IPS DF 6.9 (cell line): ENCODE measurements at regions not wholly inside any gene's neighbourhood (a gene's known extent, or its start where the extent isn't known, plus 50 kb on each side); places are given as distances from the start of the nearest gene placed in this dataset.

Experiments used
- DNase-seq: peaks from one replicate; pipeline ENCODE4 v3.0.0-alpha.2; 2013; ENCODE audit warnings: low read depth, low spot score
- H3K27ac ChIP-seq: one replicate; pipeline ENCODE4 v1.5.1; 2013; ENCODE audit warnings: low read length, control low read depth
- H3K27me3 ChIP-seq: 2 replicates; pipeline ENCODE4 v1.6.1; 2013; ENCODE audit warnings: mild to moderate bottlenecking, low read length; ENCODE audit not compliant: control insufficient read depth, insufficient read depth
- H3K36me3 ChIP-seq: 2 replicates; pipeline ENCODE4 v1.6.1; 2013; ENCODE audit warnings: low read length; ENCODE audit not compliant: control insufficient read depth, insufficient read depth
- H3K4me1 ChIP-seq: 2 replicates; pipeline ENCODE4 v1.6.1; 2013; ENCODE audit warnings: low read length; ENCODE audit not compliant: control insufficient read depth, insufficient read depth
- H3K4me3 ChIP-seq: 2 replicates; pipeline ENCODE4 v1.5.1; 2013; ENCODE audit warnings: mild to moderate bottlenecking, low read length
- H3K9me3 ChIP-seq: 2 replicates; pipeline ENCODE4 v1.6.1; 2013; ENCODE audit warnings: low read length, inconsistent platforms; ENCODE audit not compliant: control insufficient read depth, insufficient read depth
- WGBS: extraction: QIAGEN DNeasy Blood & Tissue Kit; methylation state at CpG from one replicate; pipeline ENCODE4 v1.1.7; 2013; ENCODE audit warnings: mixed read lengths, missing lambda C conversion rate; ENCODE audit not compliant: insufficient read length, insufficient coverage; 5-methylcytosine and 5-hydroxymethylcytosine counted together

DNA sequence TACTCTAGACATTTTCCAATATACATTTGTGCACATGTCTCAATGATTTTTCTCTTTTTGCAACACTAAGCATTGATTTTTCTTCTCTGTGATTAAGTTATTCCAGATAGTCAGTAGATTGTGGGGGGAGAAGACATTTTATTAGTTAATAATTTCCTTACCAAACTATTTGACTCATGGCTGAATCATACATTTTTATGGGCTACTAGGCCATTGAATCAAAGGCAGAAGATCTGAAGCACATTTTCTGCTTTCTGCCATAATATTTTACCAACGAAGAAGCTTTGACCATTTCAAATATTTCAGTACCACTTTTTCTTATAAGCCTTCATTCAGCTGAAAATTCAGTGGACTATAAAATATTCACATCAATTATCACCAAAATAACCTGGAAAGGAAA is 175.6 kb downstream of the IRX2 start:
- WGBS = no CpG with 5 or more reads among the region's 1 CpG
- Histone ChIP-seq H3K27me3 (no peaks in the 10 kb centered on the region), H3K4me1 (peaks cover 3% of the 10 kb centered on the region; the same call in 1 of the 2 replicates), H3K27ac (no peak overlapping the region), H3K36me3 (no peaks in the 10 kb centered on the region), H3K4me3 (no peak overlapping the region), H3K9me3 (no peaks in the 10 kb centered on the region)
- DNase-seq = no peak

DNA sequence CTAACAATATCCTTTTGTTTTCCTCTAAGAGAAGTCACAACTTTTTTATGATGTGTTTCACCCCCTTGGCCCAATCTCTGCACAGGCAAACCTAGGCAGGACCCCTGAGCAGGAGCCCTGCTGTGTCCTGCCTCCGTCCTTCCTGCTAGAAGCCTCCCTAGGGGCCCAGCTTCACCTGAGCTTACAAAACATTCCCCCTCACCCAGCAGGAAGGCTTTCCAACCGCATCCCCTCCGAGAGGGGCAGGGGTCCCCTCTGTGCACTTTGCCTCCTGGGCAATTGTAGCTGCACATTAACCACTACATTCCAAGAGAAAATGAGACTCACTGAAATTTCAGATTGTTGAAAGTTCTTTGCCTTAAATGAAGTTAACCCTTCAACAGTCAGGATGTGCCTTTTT is 176.2 kb downstream of the IRX2 start:
- no CpG with 5 or more reads among the region's 3 CpGs for WGBS

DNA sequence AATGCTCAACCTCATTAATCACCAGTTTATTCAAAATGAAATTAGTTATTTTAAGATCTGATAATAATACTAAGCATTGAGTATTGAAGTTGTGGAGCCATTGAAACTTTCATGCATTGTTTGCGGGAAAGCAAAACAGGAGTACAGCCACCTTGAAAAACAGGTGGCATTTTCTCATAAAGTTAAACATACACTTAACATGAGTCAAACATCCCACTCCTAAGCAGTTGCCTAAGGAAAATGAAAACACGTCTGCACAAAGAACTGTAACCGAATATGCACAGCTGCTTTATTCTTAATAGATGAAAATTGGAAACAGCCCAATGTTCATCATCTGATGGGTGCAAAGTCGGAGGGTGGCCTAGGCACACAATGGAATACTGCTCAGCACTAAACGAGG is 177.3 kb downstream of the IRX2 start:
- Histone ChIP-seq H3K27ac (no peak overlapping the region), H3K4me3 (no peak overlapping the region), H3K27me3 (no peaks in the 10 kb centered on the region), H3K36me3 (no peaks in the 10 kb centered on the region), H3K4me1 (peaks cover 3% of the 10 kb centered on the region; the same call in 1 of the 2 replicates), H3K9me3 (no peaks in the 10 kb centered on the region)
- WGBS = no CpG with 5 or more reads among the region's 5 CpGs
- no peak for DNase-seq

More for the DNA sequence above, 176.2 kb downstream of the IRX2 start:
- DNase-seq = no peak
- Histone ChIP-seq H3K27me3 (no peaks in the 10 kb centered on the region), H3K36me3 (no peaks in the 10 kb centered on the region), H3K27ac (no peak overlapping the region), H3K4me1 (peaks cover 3% of the 10 kb centered on the region; the same call in 1 of the 2 replicates), H3K4me3 (no peak overlapping the region), H3K9me3 (no peaks in the 10 kb centered on the region)

DNA sequence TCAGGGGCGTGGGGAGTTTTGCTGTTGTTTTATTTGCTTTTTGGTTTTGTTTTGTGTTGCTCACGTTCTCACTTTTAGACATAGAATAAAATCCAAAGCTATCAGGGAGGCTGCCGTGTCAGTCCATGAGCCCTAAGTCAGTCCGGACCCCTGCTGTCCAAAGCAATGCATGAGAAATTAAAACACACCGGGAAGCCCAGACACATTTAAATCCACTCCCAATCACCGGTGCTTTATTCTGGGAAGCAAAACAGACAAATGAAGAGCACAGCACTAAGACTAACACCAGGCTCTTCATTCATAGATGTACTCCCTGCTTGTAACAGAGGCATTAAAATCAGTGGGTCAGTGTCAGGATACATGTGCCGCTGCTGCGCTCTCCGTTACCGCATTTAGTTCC is 180.9 kb downstream of the IRX2 start:
- DNase-seq = no peak
- H3K4me3 ChIP-seq = no peak overlapping the region
- peaks cover 3% of the 10 kb centered on the region; the same call in 1 of the 2 replicates for H3K4me1 ChIP-seq
- H3K27ac ChIP-seq = no peak overlapping the region
- H3K27me3 ChIP-seq = no peaks in the 10 kb centered on the region
- H3K36me3 ChIP-seq = no peaks in the 10 kb centered on the region
- WGBS = no CpG with 5 or more reads among the region's 10 CpGs
- no peaks in the 10 kb centered on the region for H3K9me3 ChIP-seq

DNA sequence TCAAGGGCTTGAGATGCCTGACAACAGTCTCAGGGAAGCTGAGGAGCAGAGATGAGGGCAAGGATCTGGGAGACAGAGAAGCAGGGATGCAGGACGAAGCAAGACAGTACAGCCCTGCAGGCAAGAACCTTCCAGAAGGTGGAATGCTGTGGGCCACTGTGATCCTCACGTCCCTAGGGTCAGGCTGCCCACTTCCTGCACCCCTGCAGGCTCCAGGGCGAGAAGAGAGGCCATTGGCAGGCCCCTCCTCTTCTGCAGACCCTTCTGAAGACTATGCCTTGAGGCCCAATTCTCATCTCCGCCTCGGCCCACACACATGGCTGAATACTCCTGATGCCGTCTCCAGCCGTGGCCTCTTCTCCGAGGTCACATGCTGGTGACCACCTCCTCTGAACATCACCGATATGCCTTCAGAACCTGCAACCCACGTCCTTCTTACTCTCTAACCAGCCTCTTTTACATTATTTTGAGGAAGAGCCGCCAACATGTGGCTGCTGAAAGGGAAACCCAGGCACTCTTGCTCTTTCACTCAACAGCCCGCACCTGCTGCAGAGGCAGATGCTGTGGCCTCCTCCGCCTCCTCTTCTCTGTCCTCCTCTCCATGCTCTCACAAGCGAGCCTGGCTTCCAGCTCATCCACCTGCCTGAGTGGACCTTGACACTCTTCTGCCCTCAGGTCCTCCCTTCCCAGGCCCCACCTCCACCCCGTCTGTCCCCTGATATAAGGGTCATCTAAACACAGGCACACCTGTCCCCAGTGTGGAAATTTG is 181.5 kb downstream of the IRX2 start:
- no peaks in the 10 kb centered on the region for H3K27me3 ChIP-seq
- H3K4me1 ChIP-seq = no peaks in the 10 kb centered on the region
- no CpG with 5 or more reads among the region's 15 CpGs for WGBS
- H3K9me3 ChIP-seq = no peaks in the 10 kb centered on the region
- no peak overlapping the region for H3K4me3 ChIP-seq
- no peaks in the 10 kb centered on the region for H3K36me3 ChIP-seq
- DNase-seq = no peak
- H3K27ac ChIP-seq = no peak overlapping the region

DNA sequence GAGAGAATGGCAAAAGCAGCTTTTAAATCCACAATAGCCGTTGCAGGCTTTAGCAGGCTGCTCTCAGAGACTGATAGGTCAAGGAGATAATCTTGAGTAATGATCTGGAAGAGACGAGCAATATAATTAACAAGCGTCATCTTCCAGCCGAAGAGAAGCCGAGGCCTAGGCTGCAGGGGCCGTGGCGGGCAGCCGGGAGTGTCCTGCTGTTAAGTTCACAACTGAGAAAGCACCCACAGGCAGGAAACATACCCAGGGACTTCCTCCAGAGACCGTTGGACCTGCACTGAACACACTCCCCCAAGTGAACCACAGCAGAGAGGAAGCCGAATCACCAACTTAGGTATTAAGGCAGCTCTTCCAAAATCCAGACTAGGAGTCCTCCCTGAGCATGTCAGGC is 182.3 kb downstream of the IRX2 start:
- Histone ChIP-seq H3K4me3 (no peak overlapping the region), H3K27ac (no peak overlapping the region), H3K36me3 (no peaks in the 10 kb centered on the region), H3K4me1 (no peaks in the 10 kb centered on the region), H3K9me3 (no peaks in the 10 kb centered on the region), H3K27me3 (no peaks in the 10 kb centered on the region)
- no CpG with 5 or more reads among the region's 10 CpGs for WGBS
- no peak for DNase-seq

DNA sequence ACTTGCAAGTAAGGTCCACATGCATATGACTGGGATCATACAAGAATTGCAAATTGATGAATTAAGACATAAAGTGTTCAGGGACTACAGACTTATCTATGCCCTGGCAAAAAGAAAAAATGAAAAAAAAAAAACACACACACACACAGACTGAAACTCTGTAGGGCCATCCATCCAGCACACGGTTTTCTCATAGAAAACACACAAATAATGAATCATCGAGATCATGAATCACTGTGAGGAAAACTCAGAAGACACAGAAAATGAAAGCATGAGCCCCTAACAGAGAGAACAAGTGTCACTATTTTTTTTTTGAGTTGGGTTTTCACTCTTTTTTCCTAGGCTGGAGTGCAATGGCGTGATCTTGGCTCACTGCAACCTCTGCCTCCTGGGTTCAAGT is 185.2 kb downstream of the IRX2 start:
- Histone ChIP-seq H3K27ac (no peak overlapping the region), H3K4me3 (no peak overlapping the region), H3K9me3 (no peaks in the 10 kb centered on the region), H3K4me1 (no peaks in the 10 kb centered on the region), H3K27me3 (no peaks in the 10 kb centered on the region), H3K36me3 (no peaks in the 10 kb centered on the region)
- no CpG with 5 or more reads among the region's 3 CpGs for WGBS
- no peak for DNase-seq

DNA sequence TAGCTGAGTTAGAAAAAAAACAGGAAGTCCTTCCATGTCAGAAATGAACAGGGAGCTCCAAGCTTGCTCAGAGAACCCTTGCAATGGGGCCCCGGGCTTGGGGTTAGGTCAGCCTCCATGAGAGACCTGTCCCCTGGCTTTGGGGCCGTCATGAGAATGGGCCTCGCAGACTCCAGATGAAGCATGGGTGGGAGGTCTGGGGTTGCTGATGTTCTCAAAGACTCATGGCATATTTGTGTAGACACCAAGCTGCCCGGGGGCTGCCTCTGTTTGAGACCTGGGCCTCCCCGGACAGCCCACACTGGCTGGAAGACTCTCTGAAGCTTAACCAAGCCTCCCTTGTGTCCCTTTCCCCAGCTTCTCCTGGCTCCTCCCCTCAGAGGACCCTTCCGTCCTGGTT is 186.3 kb downstream of the IRX2 start:
- H3K4me3 ChIP-seq = no peak overlapping the region
- H3K27ac ChIP-seq = no peak overlapping the region
- no peaks in the 10 kb centered on the region for H3K4me1 ChIP-seq
- WGBS = no CpG with 5 or more reads among the region's 6 CpGs
- H3K9me3 ChIP-seq = no peaks in the 10 kb centered on the region
- DNase-seq = no peak
- H3K36me3 ChIP-seq = no peaks in the 10 kb centered on the region
- no peaks in the 10 kb centered on the region for H3K27me3 ChIP-seq

DNA sequence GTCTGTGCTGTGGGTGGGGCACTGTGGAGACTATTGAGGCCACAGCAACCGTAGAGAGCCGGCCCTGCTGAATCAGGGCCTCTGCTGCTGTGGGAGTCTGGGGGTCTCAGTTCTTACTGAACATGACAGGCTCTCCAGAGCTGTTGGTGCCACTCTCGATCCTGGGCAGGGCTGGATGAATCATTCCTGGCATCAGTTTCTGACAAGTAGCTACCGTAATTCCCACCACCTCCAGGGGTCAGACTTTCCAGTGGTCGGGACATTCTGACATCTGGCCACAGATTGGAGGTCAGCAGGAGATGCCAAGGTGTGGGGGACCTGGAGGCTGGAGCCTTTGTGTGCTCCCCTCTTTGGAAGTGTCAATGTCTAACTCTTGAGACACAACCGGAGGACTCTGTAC is 188.4 kb downstream of the IRX2 start:
- no peaks in the 10 kb centered on the region for H3K27me3 ChIP-seq
- no peak overlapping the region for H3K27ac ChIP-seq
- DNase-seq = no peak
- no peak overlapping the region for H3K4me3 ChIP-seq
- WGBS = no CpG with 5 or more reads among the region's 6 CpGs
- H3K4me1 ChIP-seq = no peaks in the 10 kb centered on the region
- H3K36me3 ChIP-seq = no peaks in the 10 kb centered on the region
- no peaks in the 10 kb centered on the region for H3K9me3 ChIP-seq

DNA sequence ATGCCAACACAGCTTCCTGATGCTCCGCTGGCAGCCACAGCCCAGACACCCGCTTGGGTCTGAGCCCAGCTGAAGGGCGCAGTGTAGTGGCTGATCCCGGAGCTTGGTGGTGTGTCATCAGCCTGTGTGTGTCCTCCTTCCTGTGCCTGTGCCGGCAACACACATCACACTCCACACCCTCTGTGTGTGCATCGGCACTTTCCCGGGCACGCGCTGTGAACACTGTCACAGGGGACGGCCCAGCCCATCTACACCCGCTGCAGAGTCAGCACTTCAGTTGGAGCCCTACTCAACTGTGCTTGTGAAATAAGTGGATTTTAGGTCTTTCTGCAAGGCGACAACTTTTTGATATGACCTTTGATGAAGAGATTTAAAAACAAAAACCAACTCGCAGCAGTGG is 189.4 kb downstream of the IRX2 start:
- H3K27me3 ChIP-seq = no peaks in the 10 kb centered on the region
- no peak for DNase-seq
- no peaks in the 10 kb centered on the region for H3K36me3 ChIP-seq
- H3K4me3 ChIP-seq = no peak overlapping the region
- no peak overlapping the region for H3K27ac ChIP-seq
- no peaks in the 10 kb centered on the region for H3K4me1 ChIP-seq
- WGBS = no CpG with 5 or more reads among the region's 13 CpGs
- H3K9me3 ChIP-seq = no peaks in the 10 kb centered on the region

DNA sequence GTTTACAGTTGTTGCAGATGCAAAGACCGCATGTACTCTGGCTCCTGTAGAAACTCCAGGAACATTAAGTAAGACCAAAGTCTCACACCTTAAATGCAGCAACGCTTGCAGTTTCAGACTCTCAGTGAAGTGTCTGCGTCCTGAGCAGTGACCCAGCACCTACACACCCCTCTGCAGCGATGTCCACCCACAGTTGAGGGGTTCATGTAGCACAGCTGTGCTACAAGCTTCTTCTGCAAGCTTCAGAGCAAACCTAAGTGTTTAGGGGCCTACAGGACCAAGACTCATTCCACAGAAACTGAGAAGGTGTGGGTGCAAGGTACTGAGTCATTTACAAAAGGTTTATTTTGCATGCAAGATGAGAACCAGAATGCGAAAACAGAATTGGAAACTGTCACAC is 191.0 kb downstream of the IRX2 start:
- H3K9me3 ChIP-seq = no peaks in the 10 kb centered on the region
- no peaks in the 10 kb centered on the region for H3K36me3 ChIP-seq
- no peaks in the 10 kb centered on the region for H3K4me1 ChIP-seq
- no peak overlapping the region for H3K4me3 ChIP-seq
- no peak for DNase-seq
- H3K27me3 ChIP-seq = no peaks in the 10 kb centered on the region
- H3K27ac ChIP-seq = no peak overlapping the region
- WGBS = no CpG with 5 or more reads among the region's 5 CpGs
